ENCODE measurements at regions not wholly inside any gene's neighbourhood (a gene's known extent, or its start where the extent isn't known, plus 50 kb on each side); places are given as distances from the start of the nearest gene placed in this dataset.
"Not testable (repeated sequence)": the region's sequence is repeated elsewhere in the genome, so short reads cannot be mapped to it uniquely, and the experiment has no call there.

DNA sequence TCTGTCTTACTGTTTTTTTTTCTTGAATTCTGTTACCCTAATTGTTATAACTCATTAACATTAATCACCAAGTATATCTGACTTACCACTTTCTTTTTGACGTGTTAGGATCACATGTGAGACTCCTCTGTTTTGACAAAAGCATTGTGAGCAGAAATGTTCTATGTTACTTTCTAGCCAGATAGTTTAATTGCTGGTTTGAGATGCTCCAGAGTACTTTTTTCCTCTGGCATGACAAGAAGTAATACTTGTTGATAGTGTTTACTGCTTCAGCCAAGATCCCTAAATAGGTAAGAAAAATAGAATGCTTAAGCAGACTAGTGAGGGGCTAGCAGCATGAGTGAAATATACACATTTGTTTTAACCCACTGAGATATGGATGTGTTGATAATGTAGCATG lies 303.9 kb upstream of the PABPC4L start:
- in situ Hi-C loops (cut with HindIII; ENCODE audit: low sequenced_read_pairs), result no loop called here
- TF ChIP-seq, protein P1, sequence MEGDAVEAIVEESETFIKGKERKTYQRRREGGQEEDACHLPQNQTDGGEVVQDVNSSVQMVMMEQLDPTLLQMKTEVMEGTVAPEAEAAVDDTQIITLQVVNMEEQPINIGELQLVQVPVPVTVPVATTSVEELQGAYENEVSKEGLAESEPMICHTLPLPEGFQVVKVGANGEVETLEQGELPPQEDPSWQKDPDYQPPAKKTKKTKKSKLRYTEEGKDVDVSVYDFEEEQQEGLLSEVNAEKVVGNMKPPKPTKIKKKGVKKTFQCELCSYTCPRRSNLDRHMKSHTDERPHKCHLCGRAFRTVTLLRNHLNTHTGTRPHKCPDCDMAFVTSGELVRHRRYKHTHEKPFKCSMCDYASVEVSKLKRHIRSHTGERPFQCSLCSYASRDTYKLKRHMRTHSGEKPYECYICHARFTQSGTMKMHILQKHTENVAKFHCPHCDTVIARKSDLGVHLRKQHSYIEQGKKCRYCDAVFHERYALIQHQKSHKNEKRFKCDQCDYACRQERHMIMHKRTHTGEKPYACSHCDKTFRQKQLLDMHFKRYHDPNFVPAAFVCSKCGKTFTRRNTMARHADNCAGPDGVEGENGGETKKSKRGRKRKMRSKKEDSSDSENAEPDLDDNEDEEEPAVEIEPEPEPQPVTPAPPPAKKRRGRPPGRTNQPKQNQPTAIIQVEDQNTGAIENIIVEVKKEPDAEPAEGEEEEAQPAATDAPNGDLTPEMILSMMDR (IDR thresholded peaks at IDR 0.05; ENCODE audit: low read depth, low read length, missing control alignments), result no peak
- no peak for DNase-seq (ENCODE audit: low read depth)
- H3K4me3 ChIP-seq (ENCODE audit: low read depth, low read length), result no peak overlapping the region

DNA sequence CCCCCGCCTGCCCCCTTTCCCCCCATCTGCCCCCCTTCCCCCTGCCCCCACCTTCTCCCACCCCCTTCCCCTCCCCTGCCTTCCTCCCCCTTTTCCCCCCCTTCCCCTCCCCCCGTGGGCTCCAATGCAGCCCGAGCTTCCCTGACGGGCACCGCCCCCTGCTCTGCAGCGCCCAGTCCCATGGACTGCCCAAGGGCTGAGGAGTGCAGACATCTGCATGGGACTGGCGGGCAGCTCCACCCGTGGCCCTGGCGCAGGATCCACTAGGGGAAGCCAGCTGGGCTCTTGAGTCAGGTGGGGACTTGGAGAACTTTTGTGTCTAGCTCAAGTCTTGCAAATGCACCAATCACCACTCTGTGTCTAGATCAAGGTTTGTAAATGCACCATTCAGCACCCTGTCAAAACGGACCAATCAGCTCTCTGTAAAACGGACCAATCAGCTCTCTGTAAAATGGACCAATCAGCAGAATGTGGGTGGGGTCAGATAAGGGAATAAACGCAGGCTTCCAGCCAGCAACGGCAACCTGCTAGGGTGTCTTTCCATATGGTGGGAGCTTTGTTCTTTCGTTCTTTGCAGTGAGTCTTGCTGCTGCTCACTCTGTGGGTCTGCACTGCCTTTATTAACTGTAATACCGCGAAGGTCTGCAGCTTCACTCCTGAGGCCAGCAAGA lies 300.5 kb upstream of the PABPC4L start:
- in situ Hi-C loops (cut with HindIII; ENCODE audit: low sequenced_read_pairs), result no loop called here
- TF ChIP-seq, protein P1 (IDR thresholded peaks at IDR 0.05; ENCODE audit: low read depth, low read length, missing control alignments), result no peak
- DNase-seq (ENCODE audit: low read depth), result no peak
- no peak overlapping the region for H3K4me3 ChIP-seq (ENCODE audit: low read depth, low read length)

DNA sequence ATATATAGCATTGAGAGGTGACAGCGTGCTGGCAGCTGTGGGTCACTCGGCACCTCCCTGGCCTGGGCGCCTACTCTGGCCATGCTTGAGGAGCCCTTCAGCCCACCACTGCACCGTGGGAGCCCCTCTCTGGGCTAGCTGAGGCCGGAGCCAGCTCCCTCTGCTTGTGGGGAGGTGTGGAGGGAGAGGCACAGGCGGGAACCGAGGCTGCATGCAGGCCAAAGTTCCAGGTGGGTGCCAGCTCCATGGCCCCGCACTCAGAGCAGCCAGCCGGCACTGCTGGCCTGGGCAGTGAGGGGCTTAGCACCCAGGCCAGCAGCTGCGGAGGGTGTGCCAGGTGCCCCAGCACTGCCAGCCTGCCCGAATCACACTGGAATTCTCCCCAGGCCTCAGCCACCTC lies 299.9 kb upstream of the PABPC4L start:
- in situ Hi-C loops (cut with HindIII; ENCODE audit: low sequenced_read_pairs); DNase-seq (ENCODE audit: low read depth); H3K4me3 ChIP-seq (ENCODE audit: low read depth, low read length): not testable (repeated sequence)

DNA sequence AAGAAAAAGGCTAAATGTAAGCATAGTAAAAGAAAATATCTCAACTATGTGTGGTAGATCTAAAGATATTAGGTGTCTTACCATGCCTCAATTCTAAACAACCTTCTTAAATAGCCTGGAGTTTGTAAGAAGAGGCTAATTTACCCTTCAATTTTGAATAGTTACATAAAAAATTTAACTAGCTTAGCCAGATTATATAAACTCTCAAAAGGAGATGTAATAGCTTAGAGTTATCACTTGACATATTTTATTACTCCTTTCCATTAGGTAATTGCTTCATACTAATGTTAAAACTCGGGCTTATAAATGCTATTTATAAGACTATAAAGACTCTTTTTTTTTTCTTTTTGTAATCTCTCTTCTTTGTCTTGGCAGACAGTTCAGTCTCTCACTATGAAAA lies 297.5 kb upstream of the PABPC4L start:
- in situ Hi-C loops (cut with HindIII; ENCODE audit: low sequenced_read_pairs), result no loop called here
- H3K4me3 ChIP-seq (ENCODE audit: low read depth, low read length), result no peak overlapping the region
- no peak for DNase-seq (ENCODE audit: low read depth)
- TF ChIP-seq, protein P1 (IDR thresholded peaks at IDR 0.05; ENCODE audit: low read depth, low read length, missing control alignments), result no peak

DNA sequence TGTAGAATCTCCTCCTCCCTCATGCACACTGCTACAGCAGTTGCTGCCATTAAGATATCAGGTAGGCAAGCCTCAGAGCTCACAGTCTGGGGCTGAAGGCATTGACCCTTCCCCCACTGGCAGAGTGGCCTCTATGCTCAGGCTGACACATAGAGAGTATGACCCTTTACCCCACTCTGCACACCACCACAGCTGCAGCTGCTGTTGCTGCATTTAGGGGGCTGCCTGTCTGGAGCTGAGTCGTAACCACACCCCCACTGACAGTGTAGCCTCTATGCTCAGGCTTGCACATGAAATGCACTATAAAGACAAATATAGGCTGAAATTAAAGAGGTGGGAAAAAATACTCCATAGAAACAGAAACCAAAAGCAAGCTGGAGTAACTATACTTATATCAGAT lies 289.3 kb upstream of the PABPC4L start:
- H3K4me3 ChIP-seq (ENCODE audit: low read depth, low read length), result no peak overlapping the region
- TF ChIP-seq, protein P1 (IDR thresholded peaks at IDR 0.05; ENCODE audit: low read depth, low read length, missing control alignments), result no peak
- in situ Hi-C loops (cut with HindIII; ENCODE audit: low sequenced_read_pairs), result no loop called here
- no peak for DNase-seq (ENCODE audit: low read depth)

DNA sequence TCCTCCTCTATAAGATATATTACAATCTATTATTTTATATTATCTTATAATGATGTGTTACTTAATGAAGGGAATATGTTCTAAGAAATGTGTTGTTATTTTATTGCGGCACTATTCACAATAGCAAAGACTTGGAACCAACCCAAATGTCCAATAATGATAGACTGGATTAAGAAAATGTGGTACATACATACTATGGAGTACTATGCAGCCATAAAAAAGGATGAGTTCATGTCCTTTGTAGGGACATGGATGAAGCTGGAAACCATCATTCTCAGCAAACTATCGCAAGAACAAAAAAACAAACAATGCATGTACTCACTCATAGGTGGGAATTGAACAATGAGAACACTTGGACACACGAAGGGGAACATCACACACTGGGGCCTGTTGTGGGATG lies 281.9 kb upstream of the PABPC4L start:
- H3K4me3 ChIP-seq (ENCODE audit: low read depth, low read length); in situ Hi-C loops (cut with HindIII; ENCODE audit: low sequenced_read_pairs); DNase-seq (ENCODE audit: low read depth): not testable (repeated sequence)

DNA sequence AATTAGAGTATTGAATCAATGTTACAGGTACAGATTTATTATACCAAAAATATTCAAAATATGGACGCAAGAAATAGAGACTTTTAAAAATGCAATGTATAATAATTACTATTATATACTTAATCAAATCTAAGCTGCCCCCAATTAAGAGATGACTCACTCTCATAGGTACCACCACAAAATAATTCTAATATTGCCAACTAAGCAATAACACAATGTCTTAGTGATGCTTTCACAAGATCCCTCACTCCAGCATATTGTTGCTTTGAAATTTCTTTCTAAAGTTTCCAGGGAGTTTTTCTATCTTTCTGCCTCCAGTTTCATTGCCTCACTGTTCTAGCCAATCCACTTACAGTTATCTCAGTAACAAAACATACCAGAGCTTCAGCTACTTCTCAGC lies 270.0 kb upstream of the PABPC4L start:
- in situ Hi-C loops (cut with HindIII; ENCODE audit: low sequenced_read_pairs), result no loop called here
- no peak overlapping the region for H3K4me3 ChIP-seq (ENCODE audit: low read depth, low read length)
- TF ChIP-seq, protein P1 (IDR thresholded peaks at IDR 0.05; ENCODE audit: low read depth, low read length, missing control alignments), result no peak
- no peak for DNase-seq (ENCODE audit: low read depth)

DNA sequence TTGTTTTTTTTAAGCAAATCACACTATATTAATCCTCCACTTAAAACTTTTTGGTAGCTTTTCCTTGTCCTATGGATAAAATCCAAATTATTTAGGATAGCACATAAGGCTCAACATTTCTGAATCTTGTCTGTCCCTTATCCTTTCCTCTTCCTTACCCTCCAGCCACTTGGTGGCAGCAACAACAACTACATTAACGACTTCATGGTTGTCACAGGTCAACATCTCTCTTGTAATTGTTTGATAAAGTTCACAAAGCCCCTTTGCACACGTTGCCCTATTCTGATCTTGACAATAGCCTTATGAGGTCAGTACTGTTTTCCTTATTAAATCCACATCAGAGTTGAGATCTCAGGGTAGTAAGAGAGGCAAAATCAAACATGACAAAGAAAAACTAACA lies 269.0 kb upstream of the PABPC4L start:
- TF ChIP-seq, protein P1 (IDR thresholded peaks at IDR 0.05; ENCODE audit: low read depth, low read length, missing control alignments), result peak; percentile 21
- no peak overlapping the region for H3K4me3 ChIP-seq (ENCODE audit: low read depth, low read length)
- DNase-seq (ENCODE audit: low read depth), result no peak
- in situ Hi-C loops (cut with HindIII; ENCODE audit: low sequenced_read_pairs), result no loop called here
